ENCODE measurements at regions not wholly inside any gene's neighbourhood (a gene's known extent, or its start where the extent isn't known, plus 50 kb on each side); places are given as distances from the start of the nearest gene placed in this dataset.
"Not testable (repeated sequence)": the region's sequence is repeated elsewhere in the genome, so short reads cannot be mapped to it uniquely, and the experiment has no call there.

- no peak for DNase-seq
These were observed 113.1 kb upstream of the UMPS start for GRCh38 chr3:124617177-124617576.

- no peak for DNase-seq
These were observed 110.2 kb upstream of the UMPS start for GRCh38 chr3:124619887-124620599.

- DNase-seq, result no peak
These were observed 109.6 kb upstream of the UMPS start for GRCh38 chr3:124620600-124621063.

DNA sequence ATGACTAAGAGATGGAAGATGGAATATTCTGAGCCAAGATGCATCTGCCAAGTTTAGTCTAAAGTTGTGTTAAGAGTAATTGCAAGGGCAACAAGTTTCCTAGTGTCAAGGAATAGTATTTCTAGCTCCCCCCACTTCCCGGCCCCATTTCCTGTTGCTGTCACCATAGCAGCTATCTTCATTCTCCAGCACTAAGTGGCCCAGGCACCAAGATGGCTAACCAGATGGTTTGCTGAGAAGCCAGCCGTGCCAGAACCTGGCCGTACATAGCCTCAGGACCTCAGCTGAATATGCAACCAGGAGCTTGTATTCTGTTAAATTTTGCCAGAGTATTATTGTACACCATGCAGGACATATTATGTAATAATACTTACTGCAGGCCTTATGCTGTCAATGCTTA lies 108.8 kb upstream of the UMPS start:
- DNase-seq, result no peak

GRCh38 chr3:124625074-124625473 lies 105.2 kb upstream of the UMPS start:
- DNase-seq, result no peak

- DNase-seq, result no peak
These were observed 102.7 kb upstream of the UMPS start for GRCh38 chr3:124627501-124627908.

DNA sequence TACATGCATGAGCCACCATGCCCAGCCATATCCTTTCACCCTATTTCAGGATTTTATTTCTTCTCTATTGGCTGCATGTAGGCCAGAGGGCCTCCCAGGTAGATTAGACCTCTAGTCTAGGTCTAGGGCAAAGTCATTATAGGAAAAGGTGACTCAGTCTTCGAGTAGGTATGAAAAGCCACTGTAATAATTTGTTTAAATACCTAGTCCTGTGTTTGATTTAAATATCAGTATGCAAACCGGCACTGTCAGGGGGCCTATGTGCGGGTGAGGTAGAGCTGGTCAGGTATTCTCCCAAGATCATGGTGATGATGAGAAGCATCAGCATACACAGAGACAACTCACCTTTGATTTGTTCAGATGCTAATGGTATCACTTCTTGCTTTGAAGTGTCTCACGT lies 101.4 kb upstream of the UMPS start:
- no peak for DNase-seq

DNA sequence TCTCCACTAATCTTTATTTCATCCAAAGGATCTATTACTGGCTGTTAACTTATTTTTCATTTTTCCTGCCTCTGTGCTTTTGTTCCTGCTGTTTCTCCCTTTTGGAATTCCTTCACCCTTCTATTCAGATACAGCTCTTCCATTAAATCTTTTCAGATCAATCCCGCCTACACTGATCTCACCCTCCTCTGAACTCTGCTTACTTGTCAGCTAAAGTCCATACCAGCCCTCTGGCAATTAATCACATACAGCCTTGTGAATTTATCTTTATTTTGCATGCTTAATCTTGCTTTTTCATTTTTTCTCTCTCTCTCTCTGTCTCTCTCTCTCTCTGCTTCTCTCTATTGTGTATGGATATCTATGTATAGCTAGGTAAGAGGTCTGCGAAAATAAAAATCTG lies 100.8 kb upstream of the UMPS start:
- DNase-seq, result no peak

- DNase-seq, result no peak
These were observed 99.3 kb upstream of the UMPS start for GRCh38 chr3:124630960-124631359.

DNA sequence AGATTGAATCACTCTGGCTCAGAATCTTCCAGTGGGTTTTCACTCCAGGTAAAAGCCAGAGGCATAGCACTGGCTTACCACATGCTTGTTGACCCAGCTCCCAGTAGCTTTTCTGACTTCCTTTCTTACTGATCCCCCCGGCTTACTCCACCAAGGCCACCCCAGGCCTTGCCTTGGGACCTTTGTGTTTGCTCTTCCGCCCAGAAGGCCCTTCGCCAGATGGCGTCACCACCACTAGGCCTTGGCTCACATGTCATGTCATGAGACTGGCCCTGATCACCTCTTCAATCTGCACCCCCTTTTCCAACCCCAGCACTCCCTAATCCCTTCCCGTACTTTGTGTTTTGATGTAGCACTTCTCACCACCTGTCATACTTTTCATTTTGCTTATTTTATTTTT lies 98.5 kb upstream of the UMPS start:
- DNase-seq, result no peak

DNA sequence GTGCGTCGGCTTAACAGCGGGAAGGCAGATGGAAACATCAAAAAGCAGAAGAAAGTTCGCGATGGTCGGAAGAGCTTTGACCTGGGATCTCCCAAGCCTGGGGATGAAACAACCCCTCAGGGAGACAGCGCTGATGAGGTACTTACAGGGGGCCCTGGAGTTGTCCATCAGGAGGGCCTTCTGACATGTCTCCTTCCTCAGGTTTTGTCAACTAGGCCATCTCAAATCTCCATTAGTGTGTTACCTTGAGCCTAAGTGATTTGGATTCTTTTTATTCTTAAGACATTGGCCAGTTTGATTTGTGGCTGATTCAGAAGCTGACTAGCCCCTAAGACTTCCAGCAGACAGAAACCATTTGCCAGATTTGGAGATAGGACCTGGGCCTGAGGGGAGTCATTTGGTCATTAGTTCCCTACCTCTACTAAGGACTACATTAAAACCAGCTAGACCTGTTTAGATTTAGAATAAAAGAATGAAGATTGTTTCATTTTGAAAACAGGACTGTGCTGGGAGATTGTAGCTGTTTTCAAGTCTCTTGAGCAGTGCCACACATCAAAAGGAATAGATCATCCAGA lies 97.6 kb upstream of the UMPS start:
- no peak for DNase-seq

DNA sequence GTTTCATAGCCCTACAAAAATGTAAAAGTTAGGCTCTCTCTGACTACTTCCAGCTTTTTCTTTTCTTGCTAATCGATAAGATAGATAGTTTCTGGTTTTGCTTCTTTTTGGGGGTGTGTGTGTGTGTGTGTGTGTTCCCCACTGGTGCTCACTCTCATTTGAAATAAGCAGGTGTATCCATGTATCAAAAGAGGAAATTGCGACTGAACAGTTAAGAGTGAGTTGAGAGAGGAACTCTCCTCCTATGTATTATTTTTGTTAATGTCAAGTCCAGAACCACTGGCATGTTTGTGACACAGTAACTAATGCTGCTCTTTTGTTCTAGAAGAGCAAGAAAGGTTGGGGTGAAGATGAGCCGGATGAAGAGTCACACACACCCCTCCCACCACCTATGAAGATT lies 96.7 kb upstream of the UMPS start:
- no peak for DNase-seq

DNA sequence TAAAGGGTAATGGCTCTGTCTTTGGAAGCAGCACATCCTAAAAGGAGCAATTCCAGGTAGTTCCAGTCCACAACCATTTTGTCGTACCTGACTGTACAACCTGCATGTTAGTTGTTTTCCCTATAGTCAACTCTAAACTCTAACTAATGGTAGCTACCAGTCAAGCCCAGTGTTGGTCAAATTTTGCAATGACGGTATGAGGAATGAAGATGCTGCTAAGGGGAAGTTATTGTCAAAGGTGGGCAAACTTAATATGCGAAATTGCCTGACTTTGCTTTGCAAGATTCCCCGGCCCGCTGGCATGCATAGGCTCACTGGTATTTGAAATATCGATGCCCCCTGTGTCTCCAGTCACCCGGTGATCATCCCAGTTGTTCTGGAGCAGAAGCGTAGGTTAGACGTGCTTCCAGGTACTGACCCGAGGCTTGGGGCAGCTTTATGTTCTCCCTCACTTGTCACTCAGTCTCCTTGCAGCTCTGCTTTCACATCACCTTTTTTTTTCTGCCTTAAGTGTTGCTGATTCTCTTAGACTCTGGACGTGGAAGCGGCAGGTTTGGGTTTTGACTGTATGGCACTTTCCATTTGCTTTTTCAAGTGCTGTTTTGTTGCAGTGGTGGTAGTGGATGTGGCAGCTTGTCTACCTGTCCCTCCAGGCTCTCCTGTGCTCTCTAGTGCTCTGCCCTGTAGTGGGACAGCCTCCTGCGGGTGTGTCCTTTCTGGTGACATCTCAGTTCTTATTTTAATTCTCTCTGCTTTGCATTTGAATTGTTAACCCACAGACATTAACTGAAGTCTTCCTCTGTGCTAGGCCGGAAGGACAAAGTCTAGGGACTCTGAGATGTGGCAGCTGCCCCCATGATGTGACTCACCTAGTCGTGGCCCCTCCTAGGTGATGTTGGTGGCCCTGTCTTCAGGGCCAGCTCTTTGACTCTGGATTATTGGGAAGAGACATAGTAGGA lies 95.8 kb upstream of the UMPS start:
- DNase-seq, result no peak

- DNase-seq, result no peak
These were observed 95.1 kb upstream of the UMPS start for GRCh38 chr3:124635169-124635539.

DNA sequence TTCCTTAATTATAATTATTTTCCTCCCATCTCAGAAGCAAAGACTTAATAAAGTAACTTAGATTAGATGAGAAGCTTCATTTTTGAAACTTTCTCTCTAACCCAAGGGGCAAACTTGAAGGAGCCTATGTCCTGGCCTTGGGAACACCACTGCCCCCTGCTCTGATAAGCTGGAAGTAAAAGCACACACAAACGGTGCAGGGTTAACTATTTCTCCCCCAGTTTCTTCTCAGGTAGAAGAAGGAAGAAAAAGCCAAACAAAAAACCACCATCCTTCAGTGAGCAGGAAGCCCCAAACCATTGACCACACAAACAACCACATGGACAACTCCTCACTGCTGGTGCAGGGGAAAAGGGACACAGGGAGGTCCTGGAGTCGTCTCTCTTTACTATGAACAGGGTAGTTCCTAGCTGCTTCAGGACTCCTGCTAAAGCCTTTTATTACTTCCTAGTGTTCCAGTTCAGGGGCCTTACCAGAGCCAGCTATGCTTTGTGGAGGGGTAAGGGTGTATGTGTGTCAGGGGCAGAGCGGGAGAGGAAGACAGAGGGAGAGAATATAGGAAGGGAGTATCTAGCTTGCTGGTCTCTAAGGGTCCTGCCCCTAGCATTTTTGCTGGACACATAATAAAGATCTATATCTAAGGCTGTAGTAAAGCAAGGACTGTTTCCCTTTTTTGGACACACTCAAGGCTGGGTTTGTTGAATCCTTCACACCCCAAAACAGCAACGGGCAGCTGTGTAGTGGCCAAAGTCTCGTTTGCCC lies 94.0 kb upstream of the UMPS start:
- no peak for DNase-seq

- no peak for DNase-seq
These were observed 93.4 kb upstream of the UMPS start for GRCh38 chr3:124636863-124637296.

- no peak for DNase-seq
These were observed 90.6 kb upstream of the UMPS start for GRCh38 chr3:124639406-124640237.

DNA sequence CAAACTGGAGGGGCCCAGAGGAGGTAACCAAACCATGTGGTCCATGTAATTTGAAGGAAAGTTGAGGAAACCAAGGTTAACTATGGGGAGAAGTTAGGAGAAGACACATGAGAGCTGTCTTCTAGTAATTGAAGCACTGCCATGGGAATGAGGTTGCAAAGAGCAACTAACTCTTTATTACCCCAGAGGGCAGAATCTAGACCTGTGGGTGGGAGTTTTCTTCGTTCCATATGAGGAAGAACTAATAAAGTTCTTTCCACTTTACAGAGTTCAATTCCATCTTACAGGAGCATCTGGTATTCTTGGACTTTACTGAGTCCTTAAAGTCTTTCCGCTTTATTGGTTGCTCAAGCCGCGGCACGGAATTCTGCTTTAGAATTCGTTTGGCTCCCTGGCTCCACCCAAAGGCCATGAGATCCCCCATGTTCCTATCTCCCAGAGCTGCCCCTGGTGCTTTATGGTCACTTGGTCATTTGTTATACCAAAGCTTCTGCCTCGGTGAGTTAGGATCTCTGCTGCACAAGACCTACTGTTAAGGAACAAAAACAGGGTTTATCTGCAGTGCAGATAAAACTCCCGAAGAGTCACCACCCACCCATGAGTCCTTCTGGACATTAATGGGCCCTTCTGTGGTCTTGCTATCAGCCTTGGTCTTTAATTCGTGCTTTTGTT lies 89.5 kb upstream of the UMPS start:
- no peak for DNase-seq

- no peak for DNase-seq
These were observed 86.8 kb upstream of the UMPS start for GRCh38 chr3:124643453-124643852.

- not testable (repeated sequence) for DNase-seq
These were observed 84.1 kb upstream of the UMPS start for GRCh38 chr3:124646186-124646585.

- no peak for DNase-seq
These were observed 81.7 kb upstream of the UMPS start for GRCh38 chr3:124648551-124648950.
